K562 (cell line): ENCODE measurements at regions not wholly inside any gene's neighbourhood (a gene's known extent, or its start where the extent isn't known, plus 50 kb on each side); places are given as distances from the start of the nearest gene placed in this dataset.

Experiments used
- ATF3 ChIP-seq, 2 experiments: fragments of 450-650 bp in 1 of 2; sonication (generic) in 1 of 2; formaldehyde crosslinking in 1 of 2; IDR thresholded peaks in 1 of 2; conservative IDR thresholded peaks in 1 of 2; 2 replicates each; pipeline versions ENCODE4 v1.6.1 to v1.8.1; 2016 to 2023; ENCODE audit warnings: mild to moderate bottlenecking in 2 of 2, moderate library complexity in 2 of 2, inconsistent platforms in 1 of 2, missing genetic modification reagents in 1 of 2
- CBFB ChIP-seq: sonication (generic); formaldehyde crosslinking; IDR thresholded peaks from 2 replicates; pipeline ENCODE4 v1.4.0; 2020; ENCODE audit warnings: mild to moderate bottlenecking, missing genetic modification reagents
- CEBPB ChIP-seq: fragments of 450-650 bp; IDR thresholded peaks from 2 replicates; pipeline ENCODE4 v1.6.1; 2016; ENCODE audit warnings: missing genetic modification characterization, missing compliant biosample characterization

GRCh38 chr6:113489952-113490746 is 367.0 kb upstream of the MARCKS start:
- TF ChIP-seq CBFB (CRISPR knock-in tag) (no peak), CEBPB (no peak), ATF3 (IDR thresholded peaks at IDR 0.05) (no peak), ATF3 (CRISPR knock-in tag; conservative IDR thresholded peaks at IDR 0.05) (no peak)
